Mesenchymal stem cell (in vitro differentiated cells and primary cell): ENCODE measurements at regions not wholly inside any gene's neighbourhood (a gene's known extent, or its start where the extent isn't known, plus 50 kb on each side); places are given as distances from the start of the nearest gene placed in this dataset.

Source experiments
- DNase-seq: peaks from one replicate; pipeline ENCODE4 v3.0.0-alpha.2; 2013
- H2AFZ ChIP-seq: one replicate; pipeline ENCODE4 v1.6.1; 2013; ENCODE audit warnings: low read depth, mild to moderate bottlenecking, control low read depth, inconsistent platforms, low read length, moderate library complexity
- H2AK5ac ChIP-seq: 2 replicates; pipeline ENCODE4 v1.6.1; 2013; ENCODE audit warnings: low read length, moderate library complexity, mild to moderate bottlenecking, inconsistent platforms; ENCODE audit not compliant: severe bottlenecking
- H2BK120ac ChIP-seq: one replicate; pipeline ENCODE4 v1.6.1; 2013; ENCODE audit warnings: low read depth, mild to moderate bottlenecking, inconsistent platforms, low read length, moderate library complexity
- H2BK12ac ChIP-seq, 2 experiments: one replicate each; pipeline ENCODE4 v1.6.1; 2013; ENCODE audit warnings: inconsistent platforms in 2 of 2, low read length in 2 of 2, mild to moderate bottlenecking in 2 of 2, moderate library complexity in 2 of 2, control low read depth in 1 of 2
- H2BK15ac ChIP-seq: one replicate; pipeline ENCODE4 v1.6.1; 2013; ENCODE audit warnings: mild to moderate bottlenecking, low read depth, inconsistent platforms; ENCODE audit not compliant: poor library complexity, severe bottlenecking
- H2BK5ac ChIP-seq: 2 replicates; pipeline ENCODE4 v1.6.1; 2013; ENCODE audit warnings: low read depth, mild to moderate bottlenecking, low read length, control low read depth, inconsistent platforms; ENCODE audit not compliant: poor library complexity, severe bottlenecking
- H3K14ac ChIP-seq, 2 experiments: one replicate each; pipeline ENCODE4 v1.6.1; 2013; ENCODE audit warnings: inconsistent platforms in 2 of 2, low read length in 2 of 2, control low read depth in 1 of 2, mild to moderate bottlenecking in 1 of 2, moderate library complexity in 1 of 2
- H3K18ac ChIP-seq, 2 experiments: one replicate each; pipeline ENCODE4 v1.6.1; 2013; ENCODE audit warnings: inconsistent platforms in 2 of 2, low read length in 2 of 2, control low read depth in 1 of 2, low read depth in 1 of 2, mild to moderate bottlenecking in 1 of 2
- H3K23ac ChIP-seq, 2 experiments: one replicate each; pipeline ENCODE4 v1.6.1; 2013; ENCODE audit warnings: inconsistent platforms in 2 of 2, low read length in 2 of 2, mild to moderate bottlenecking in 2 of 2, moderate library complexity in 2 of 2, control low read depth in 1 of 2
- H3K27ac ChIP-seq: 2 replicates; pipeline ENCODE4 v1.5.1; 2013; ENCODE audit warnings: mild to moderate bottlenecking, moderate library complexity, low read length, control low read depth, inconsistent platforms; ENCODE audit not compliant: poor library complexity, severe bottlenecking
- H3K27me3 ChIP-seq, 2 experiments: 2 replicates each; pipeline versions ENCODE4 v1.6.1 to v1.7.0; 2013; ENCODE audit warnings: low read length in 2 of 2, mild to moderate bottlenecking in 2 of 2, moderate library complexity in 2 of 2, control low read depth in 1 of 2, inconsistent platforms in 1 of 2; ENCODE audit not compliant: control insufficient read depth in 1 of 2, insufficient read depth in 1 of 2
- H3K36me3 ChIP-seq, 2 experiments: 2 replicates each; pipeline versions ENCODE4 v1.6.1 to v1.7.0; 2013; ENCODE audit warnings: low read length in 2 of 2, control low read depth in 1 of 2, inconsistent platforms in 1 of 2, low read depth in 1 of 2, mild to moderate bottlenecking in 1 of 2; ENCODE audit not compliant: insufficient read depth in 2 of 2, control insufficient read depth in 1 of 2
- H3K4ac ChIP-seq, 2 experiments: one replicate each; pipeline ENCODE4 v1.6.1; 2013; ENCODE audit warnings: inconsistent platforms in 2 of 2, low read length in 2 of 2, mild to moderate bottlenecking in 2 of 2, moderate library complexity in 2 of 2, control low read depth in 1 of 2, low read depth in 1 of 2
- H3K4me1 ChIP-seq: 2 replicates; pipeline ENCODE4 v1.6.1; 2013; ENCODE audit warnings: low read depth, low read length, control low read depth; ENCODE audit not compliant: control insufficient read depth, insufficient read depth
- H3K4me2 ChIP-seq: 2 replicates; pipeline ENCODE4 v1.6.1; 2013; ENCODE audit warnings: low read length, mild to moderate bottlenecking, inconsistent platforms; ENCODE audit not compliant: poor library complexity, severe bottlenecking
- H3K4me3 ChIP-seq, 2 experiments: 2 replicates each; pipeline versions ENCODE4 v1.5.1 to v1.7.0; 2013; ENCODE audit warnings: low read length in 2 of 2, mild to moderate bottlenecking in 2 of 2, control low read depth in 1 of 2, low read depth in 1 of 2; ENCODE audit not compliant: insufficient read depth in 1 of 2
- H3K79me1 ChIP-seq: replicated peaks from 2 replicates; pipeline ENCODE4 v1.6.1; 2013; ENCODE audit warnings: mild to moderate bottlenecking, control low read depth, low read length, inconsistent platforms; ENCODE audit not compliant: poor library complexity, severe bottlenecking
- H3K9ac ChIP-seq: 2 replicates; pipeline ENCODE4 v1.7.0; 2013; ENCODE audit warnings: mild to moderate bottlenecking, low read length, moderate library complexity
- H3K9me3 ChIP-seq: 2 replicates; pipeline ENCODE4 v1.7.0; 2013; ENCODE audit warnings: mild to moderate bottlenecking, low read length; ENCODE audit not compliant: control insufficient read depth
- H4K8ac ChIP-seq: one replicate; pipeline ENCODE4 v1.6.1; 2013; ENCODE audit warnings: inconsistent platforms, mild to moderate bottlenecking, low read length, moderate library complexity
- H4K91ac ChIP-seq: one replicate; pipeline ENCODE4 v1.6.1; 2013; ENCODE audit warnings: mild to moderate bottlenecking, low read length, inconsistent platforms
- WGBS: methylation state at CpG from one replicate; pipeline ENCODE4 v1.1.7; 2013; ENCODE audit warnings: mixed read lengths; 5-methylcytosine and 5-hydroxymethylcytosine counted together

- Histone ChIP-seq H2BK12ac (no peak overlapping the region), H4K91ac (no peak overlapping the region), H3K36me3 (no peaks in the 10 kb centered on the region), H3K4me2 (no peak overlapping the region), H3K4me3 (no peak overlapping the region), H3K23ac (no peak overlapping the region), H3K9ac (no peak overlapping the region), H2AK5ac (no peak overlapping the region), H3K4me1 (no peaks in the 10 kb centered on the region), H4K8ac (no peak overlapping the region), H2BK120ac (no peak overlapping the region), H3K27ac (no peak overlapping the region), H3K27me3 (no peaks in the 10 kb centered on the region), H3K9me3 (no peaks in the 10 kb centered on the region), H3K14ac (no peak overlapping the region), H2AFZ (no peak overlapping the region), H3K79me1 (no peaks in the 10 kb centered on the region), H3K18ac (no peak overlapping the region), H3K4ac (no peak overlapping the region), H2BK15ac (no peak overlapping the region), H2BK5ac (no peak overlapping the region)
- no peak for DNase-seq
- 60% methylated on average over 1 of the region's 2 CpGs for WGBS
Measured at GRCh38 chr4:141416219-141416618, 195.5 kb downstream of the ZNF330 start.

GRCh38 chr4:141416677-141417363, 196.1 kb downstream of the ZNF330 start:
- H3K4me3 ChIP-seq, result no peak overlapping the region
- H2BK5ac ChIP-seq, result no peak overlapping the region
- no peak overlapping the region for H3K18ac ChIP-seq
- no peak overlapping the region for H3K4ac ChIP-seq
- H3K9ac ChIP-seq, result no peak overlapping the region
- H3K14ac ChIP-seq, result no peak overlapping the region
- H3K4me2 ChIP-seq, result no peak overlapping the region
- H3K23ac ChIP-seq, result no peak overlapping the region
- H3K36me3 ChIP-seq, result no peaks in the 10 kb centered on the region
- no peaks in the 10 kb centered on the region for H3K4me1 ChIP-seq
- H3K27ac ChIP-seq, result no peak overlapping the region
- no peak overlapping the region for H2AK5ac ChIP-seq
- no peaks in the 10 kb centered on the region for H3K27me3 ChIP-seq
- H4K91ac ChIP-seq, result no peak overlapping the region
- no peak overlapping the region for H2BK120ac ChIP-seq
- 75% methylated on average over 3 of the region's 4 CpGs for WGBS
- no peak overlapping the region for H2AFZ ChIP-seq
- no peak overlapping the region for H2BK12ac ChIP-seq
- H3K9me3 ChIP-seq, result no peaks in the 10 kb centered on the region
- H4K8ac ChIP-seq, result no peak overlapping the region
- DNase-seq, result no peak
- H2BK15ac ChIP-seq, result no peak overlapping the region
- H3K79me1 ChIP-seq, result no peaks in the 10 kb centered on the region

GRCh38 chr4:141417387-141417786, 196.7 kb downstream of the ZNF330 start:
- no peak overlapping the region for H3K14ac ChIP-seq
- no peak overlapping the region for H4K91ac ChIP-seq
- H3K4me2 ChIP-seq, result no peak overlapping the region
- DNase-seq, result no peak
- H3K4ac ChIP-seq, result no peak overlapping the region
- H3K36me3 ChIP-seq, result no peaks in the 10 kb centered on the region
- H3K27me3 ChIP-seq, result no peaks in the 10 kb centered on the region
- no peak overlapping the region for H3K9ac ChIP-seq
- H4K8ac ChIP-seq, result no peak overlapping the region
- WGBS, result 95% methylated on average over 2 of the region's 2 CpGs
- no peaks in the 10 kb centered on the region for H3K9me3 ChIP-seq
- no peaks in the 10 kb centered on the region for H3K79me1 ChIP-seq
- H2BK12ac ChIP-seq, result no peak overlapping the region
- H2BK120ac ChIP-seq, result no peak overlapping the region
- no peak overlapping the region for H2AK5ac ChIP-seq
- no peak overlapping the region for H3K4me3 ChIP-seq
- H3K18ac ChIP-seq, result no peak overlapping the region
- no peaks in the 10 kb centered on the region for H3K4me1 ChIP-seq
- H3K27ac ChIP-seq, result no peak overlapping the region
- H3K23ac ChIP-seq, result no peak overlapping the region
- H2BK15ac ChIP-seq, result no peak overlapping the region
- no peak overlapping the region for H2AFZ ChIP-seq
- no peak overlapping the region for H2BK5ac ChIP-seq

- H3K4me2 ChIP-seq, result no peak overlapping the region
- no peak overlapping the region for H2BK120ac ChIP-seq
- no peak overlapping the region for H2AK5ac ChIP-seq
- H3K9me3 ChIP-seq, result peaks cover 3% of the 10 kb centered on the region
- H3K9ac ChIP-seq, result no peak overlapping the region
- H4K8ac ChIP-seq, result no peak overlapping the region
- peaks cover 1% of the 10 kb centered on the region for H3K4me1 ChIP-seq
- H3K18ac ChIP-seq, result no peak overlapping the region
- no peak overlapping the region for H3K27ac ChIP-seq
- H3K23ac ChIP-seq, result no peak overlapping the region
- peak; percentile 72 for DNase-seq
- H3K14ac ChIP-seq, result no peak overlapping the region
- no CpG with 5 or more reads among the region's 1 CpG for WGBS
- H3K4me3 ChIP-seq, result no peak overlapping the region
- H2BK15ac ChIP-seq, result no peak overlapping the region
- no peaks in the 10 kb centered on the region for H3K27me3 ChIP-seq
- no peak overlapping the region for H2AFZ ChIP-seq
- H3K36me3 ChIP-seq, result no peaks in the 10 kb centered on the region
- no peak overlapping the region for H3K4ac ChIP-seq
- H2BK5ac ChIP-seq, result no peak overlapping the region
- H3K79me1 ChIP-seq, result no peaks in the 10 kb centered on the region
- no peak overlapping the region for H2BK12ac ChIP-seq
- H4K91ac ChIP-seq, result no peak overlapping the region
Measured at GRCh38 chr4:141425124-141425523, 204.4 kb downstream of the ZNF330 start.
